Mesendoderm (in vitro differentiated cells): ENCODE measurements at regions not wholly inside any gene's neighbourhood (a gene's known extent, or its start where the extent isn't known, plus 50 kb on each side); places are given as distances from the start of the nearest gene placed in this dataset.
A peak's percentile ranks its signal among the peaks of the same experiment; 100 is the strongest.
"Not testable (repeated sequence)": the region's sequence is repeated elsewhere in the genome, so short reads cannot be mapped to it uniquely, and the experiment has no call there.

Source experiments
- DNase-seq: peaks from one replicate; pipeline ENCODE4 v3.0.0; 2013
- H2AK5ac ChIP-seq: 2 replicates; pipeline ENCODE4 v1.6.1; 2013; ENCODE audit warnings: low read length, inconsistent platforms
- H2BK120ac ChIP-seq: 2 replicates; pipeline ENCODE4 v1.6.1; 2013; ENCODE audit warnings: low read depth, mild to moderate bottlenecking, low read length, moderate library complexity, mixed read lengths
- H2BK15ac ChIP-seq: replicated peaks from 2 replicates; pipeline ENCODE4 v1.6.1; 2013; ENCODE audit warnings: low read depth, mild to moderate bottlenecking, moderate library complexity
- H2BK5ac ChIP-seq: 2 replicates; pipeline ENCODE4 v1.6.1; 2013; ENCODE audit warnings: low read length, inconsistent platforms
- H3K18ac ChIP-seq: 2 replicates; pipeline ENCODE4 v1.6.1; 2013; ENCODE audit warnings: mild to moderate bottlenecking, low read length, mixed read lengths
- H3K23ac ChIP-seq: one replicate; pipeline ENCODE4 v1.6.1; 2013; ENCODE audit warnings: low read length
- H3K27ac ChIP-seq: 2 replicates; pipeline ENCODE4 v1.5.1; 2013; ENCODE audit warnings: low read depth, mild to moderate bottlenecking, inconsistent platforms, low read length, moderate library complexity
- H3K27me3 ChIP-seq: 2 replicates; pipeline ENCODE4 v1.6.1; 2013; ENCODE audit warnings: low read length, control low read depth, mild to moderate bottlenecking, inconsistent platforms; ENCODE audit not compliant: insufficient read depth, poor library complexity
- H3K36me3 ChIP-seq: 2 replicates; pipeline ENCODE4 v1.6.1; 2013; ENCODE audit warnings: low read length, inconsistent platforms; ENCODE audit not compliant: control insufficient read depth, insufficient read depth
- H3K4ac ChIP-seq: one replicate; pipeline ENCODE4 v1.6.1; 2013; ENCODE audit warnings: low read depth, mild to moderate bottlenecking, low read length, moderate library complexity
- H3K4me1 ChIP-seq: 2 replicates; pipeline ENCODE4 v1.6.1; 2013; ENCODE audit warnings: low read depth, low read length, inconsistent platforms; ENCODE audit not compliant: control insufficient read depth
- H3K4me2 ChIP-seq: 2 replicates; pipeline ENCODE4 v1.6.1; 2013; ENCODE audit warnings: low read length
- H3K4me3 ChIP-seq: 2 replicates; pipeline ENCODE4 v1.5.1; 2013; ENCODE audit warnings: mild to moderate bottlenecking, low read length
- H3K56ac ChIP-seq: one replicate; pipeline ENCODE4 v1.6.1; 2013; ENCODE audit warnings: low read length
- H3K79me1 ChIP-seq: 2 replicates; pipeline ENCODE4 v1.6.1; 2013; ENCODE audit warnings: low read length, inconsistent platforms
- H3K79me2 ChIP-seq: 2 replicates; pipeline ENCODE4 v1.6.1; 2013; ENCODE audit warnings: mild to moderate bottlenecking, low read length; ENCODE audit not compliant: control insufficient read depth, insufficient read depth
- H3K9ac ChIP-seq: 2 replicates; pipeline ENCODE4 v1.6.1; 2013; ENCODE audit warnings: low read length, inconsistent platforms
- H4K5ac ChIP-seq: one replicate; pipeline ENCODE4 v1.6.1; 2013; ENCODE audit warnings: low read length
- H4K8ac ChIP-seq: one replicate; pipeline ENCODE4 v1.6.1; 2013; ENCODE audit warnings: low read depth, mild to moderate bottlenecking, control low read depth, low read length, moderate library complexity
- WGBS: extraction: QIAGEN DNeasy Blood & Tissue Kit; methylation state at CpG from one replicate; pipeline ENCODE4 v1.1.7; 2013; ENCODE audit warnings: low lambda C conversion rate, missing lambda C conversion rate; ENCODE audit not compliant: insufficient coverage; ENCODE audit errors: extremely low coverage; 5-methylcytosine and 5-hydroxymethylcytosine counted together

GRCh38 chr12:34218193-34219045, 196.1 kb downstream of the ALG10 start:
- WGBS, result no CpG with 5 or more reads among the region's 39 CpGs
- no peak overlapping the region for H2BK5ac ChIP-seq
- H3K23ac ChIP-seq, result no peak overlapping the region
- H3K27ac ChIP-seq, result no peak overlapping the region
- no peak overlapping the region for H3K18ac ChIP-seq
- H2BK15ac ChIP-seq, result no peak overlapping the region
- no peak overlapping the region for H4K8ac ChIP-seq
- no peak overlapping the region for H3K9ac ChIP-seq
- H3K27me3 ChIP-seq, result no peaks in the 10 kb centered on the region
- no peak overlapping the region for H3K4me3 ChIP-seq
- DNase-seq, result peak; percentile 49
- no peak overlapping the region for H3K56ac ChIP-seq
- H2AK5ac ChIP-seq, result no peak overlapping the region
- no peak overlapping the region for H3K4ac ChIP-seq
- no peaks in the 10 kb centered on the region for H3K4me1 ChIP-seq
- no peak overlapping the region for H2BK120ac ChIP-seq
- no peak overlapping the region for H3K4me2 ChIP-seq
- no peaks in the 10 kb centered on the region for H3K79me2 ChIP-seq
- no peak overlapping the region for H4K5ac ChIP-seq
- no peaks in the 10 kb centered on the region for H3K79me1 ChIP-seq
- no peaks in the 10 kb centered on the region for H3K36me3 ChIP-seq

DNA sequence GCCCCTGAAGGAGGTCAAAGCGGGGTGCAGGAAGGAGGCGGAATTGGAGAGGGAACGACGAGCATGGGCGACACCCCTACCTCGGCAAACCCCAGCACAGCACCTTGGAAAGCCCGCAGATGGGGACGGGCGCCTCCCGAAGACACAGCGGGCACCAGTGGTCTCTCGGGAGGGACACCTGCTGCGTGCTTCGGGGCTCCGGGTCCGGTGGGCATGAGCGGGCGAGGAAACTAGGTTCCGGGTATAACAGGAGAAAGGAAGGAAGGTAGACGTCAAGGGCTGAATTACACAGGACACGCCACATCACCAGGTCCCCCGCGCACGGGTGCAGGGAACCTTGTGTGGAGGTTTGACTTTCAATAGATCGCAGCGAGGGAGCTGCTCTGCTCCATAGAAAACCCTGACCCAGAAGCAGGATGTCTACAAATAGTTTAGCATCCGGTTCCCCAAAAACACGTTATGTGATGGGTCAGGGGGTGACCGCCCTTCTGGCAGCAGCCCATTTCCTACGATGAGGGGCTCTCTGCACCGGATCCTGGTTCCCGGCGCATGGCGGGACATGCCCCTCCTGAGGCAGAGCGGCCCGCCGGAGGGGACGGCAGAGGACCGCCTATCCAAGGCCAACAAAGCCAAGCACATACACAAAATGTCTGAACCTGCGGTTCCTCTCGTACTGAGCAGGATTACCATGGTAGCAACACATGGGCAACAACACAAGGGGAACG, 196.9 kb downstream of the ALG10 start:
- no peaks in the 10 kb centered on the region for H3K36me3 ChIP-seq
- no peak overlapping the region for H3K4me3 ChIP-seq
- H2BK15ac ChIP-seq, result no peak overlapping the region
- no peaks in the 10 kb centered on the region for H3K4me1 ChIP-seq
- H3K79me1 ChIP-seq, result no peaks in the 10 kb centered on the region
- no peaks in the 10 kb centered on the region for H3K27me3 ChIP-seq
- no peak overlapping the region for H4K5ac ChIP-seq
- no peak overlapping the region for H3K9ac ChIP-seq
- no peak overlapping the region for H4K8ac ChIP-seq
- H3K18ac ChIP-seq, result no peak overlapping the region
- no peaks in the 10 kb centered on the region for H3K79me2 ChIP-seq
- no peak overlapping the region for H2BK5ac ChIP-seq
- H3K4ac ChIP-seq, result no peak overlapping the region
- no peak overlapping the region for H3K23ac ChIP-seq
- H3K27ac ChIP-seq, result no peak overlapping the region
- H3K56ac ChIP-seq, result no peak overlapping the region
- no peak overlapping the region for H3K4me2 ChIP-seq
- peak; percentile 14 for DNase-seq
- no peak overlapping the region for H2AK5ac ChIP-seq
- H2BK120ac ChIP-seq, result no peak overlapping the region
- WGBS, result no CpG with 5 or more reads among the region's 42 CpGs

- not testable (repeated sequence) for H3K9ac ChIP-seq, H3K56ac ChIP-seq, H3K18ac ChIP-seq, H3K4me2 ChIP-seq, H2BK15ac ChIP-seq, H3K79me1 ChIP-seq, H3K27ac ChIP-seq, H3K4me1 ChIP-seq, H3K36me3 ChIP-seq, H3K23ac ChIP-seq, H2BK5ac ChIP-seq, H3K79me2 ChIP-seq, H4K5ac ChIP-seq, DNase-seq, H2AK5ac ChIP-seq, H2BK120ac ChIP-seq, H3K4me3 ChIP-seq, H3K27me3 ChIP-seq, H3K4ac ChIP-seq, H4K8ac ChIP-seq
- WGBS, result no CpG with 5 or more reads among the region's 13 CpGs
These were observed 197.8 kb downstream of the ALG10 start for GRCh38 chr12:34220079-34220478.

DNA sequence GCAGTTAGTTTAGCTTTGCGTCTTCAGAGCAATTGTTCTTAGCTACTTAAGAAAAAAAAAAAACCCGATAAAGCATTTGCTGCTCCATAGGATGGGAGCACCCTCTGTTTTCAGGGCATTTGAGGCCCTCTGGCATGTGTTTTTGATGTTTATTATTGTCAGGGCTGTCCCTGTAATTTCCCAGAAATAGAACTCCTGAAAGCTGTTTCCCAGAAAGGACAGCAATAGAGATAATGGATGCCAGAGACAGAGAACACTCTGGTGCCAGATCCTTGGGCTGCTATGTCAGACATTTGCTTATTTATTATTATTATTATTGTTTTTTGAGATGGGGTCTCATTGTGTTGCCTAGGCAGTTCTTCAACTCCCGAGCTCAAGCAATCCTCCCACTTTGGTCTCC, 201.3 kb downstream of the ALG10 start:
- Histone ChIP-seq H3K23ac (no peak overlapping the region), H2BK15ac (no peak overlapping the region), H2AK5ac (no peak overlapping the region), H3K56ac (no peak overlapping the region), H3K18ac (no peak overlapping the region), H3K4ac (no peak overlapping the region), H3K4me1 (no peaks in the 10 kb centered on the region), H3K27me3 (no peaks in the 10 kb centered on the region), H4K8ac (no peak overlapping the region), H4K5ac (no peak overlapping the region), H2BK5ac (no peak overlapping the region), H3K4me3 (no peak overlapping the region), H2BK120ac (no peak overlapping the region), H3K79me1 (no peaks in the 10 kb centered on the region), H3K79me2 (no peaks in the 10 kb centered on the region), H3K36me3 (no peaks in the 10 kb centered on the region), H3K27ac (no peak overlapping the region), H3K9ac (no peak overlapping the region), H3K4me2 (no peak overlapping the region)
- no CpG with 5 or more reads among the region's 3 CpGs for WGBS
- DNase-seq, result no peak

GRCh38 chr12:34226044-34226443, 203.7 kb downstream of the ALG10 start:
- H3K4me1 ChIP-seq, H3K27ac ChIP-seq, H3K4ac ChIP-seq, H3K18ac ChIP-seq, H3K4me3 ChIP-seq, H3K79me1 ChIP-seq, H2BK120ac ChIP-seq, H3K56ac ChIP-seq, DNase-seq, H3K23ac ChIP-seq, H3K36me3 ChIP-seq, H2BK15ac ChIP-seq, H2BK5ac ChIP-seq, H4K8ac ChIP-seq, H3K27me3 ChIP-seq, H3K9ac ChIP-seq, H3K4me2 ChIP-seq, H2AK5ac ChIP-seq, H3K79me2 ChIP-seq, H4K5ac ChIP-seq: not testable (repeated sequence)
